Liver (tissue), 8 donors: ENCODE measurements at regions not wholly inside any gene's neighbourhood (a gene's known extent, or its start where the extent isn't known, plus 50 kb on each side); places are given as distances from the start of the nearest gene placed in this dataset.
"Not testable (repeated sequence)": the region's sequence is repeated elsewhere in the genome, so short reads cannot be mapped to it uniquely, and the experiment has no call there.

ENCODE experiments used
- DNase-seq: peaks from one replicate; pipeline ENCODE4 v3.0.0-alpha.2; 2017; ENCODE audit warnings: low spot score
- H3K27ac ChIP-seq, 2 donors: one replicate each; pipeline ENCODE4 v1.7.0; 2013; ENCODE audit warnings: inconsistent platforms in 2 of 2, low read length in 2 of 2, control low read depth in 1 of 2, low read depth in 1 of 2, mild to moderate bottlenecking in 1 of 2
- H3K27me3 ChIP-seq, 4 donors: one replicate each; pipeline versions ENCODE4 v1.6.1 to v1.7.0; 2013; ENCODE audit warnings: low read length in 3 of 4, inconsistent platforms in 1 of 4, mild to moderate bottlenecking in 1 of 4, moderate library complexity in 1 of 4; ENCODE audit not compliant: control insufficient read depth in 4 of 4, insufficient read depth in 4 of 4
- H3K36me3 ChIP-seq, 4 donors: one replicate each; pipeline versions ENCODE4 v1.6.1 to v1.7.0; 2013; ENCODE audit warnings: low read length in 3 of 4, mild to moderate bottlenecking in 3 of 4, low read depth in 1 of 4, moderate library complexity in 1 of 4; ENCODE audit not compliant: control insufficient read depth in 4 of 4, insufficient read depth in 3 of 4
- H3K4me1 ChIP-seq, 4 donors: one replicate each; pipeline versions ENCODE4 v1.6.1 to v1.7.0; 2013; ENCODE audit warnings: low read length in 3 of 4, mild to moderate bottlenecking in 3 of 4, moderate library complexity in 1 of 4; ENCODE audit not compliant: control insufficient read depth in 4 of 4, insufficient read depth in 4 of 4
- H3K4me3 ChIP-seq, 3 donors: one replicate each; pipeline versions ENCODE4 v1.6.1 to v1.7.0; 2013; ENCODE audit warnings: low read length in 3 of 3, control low read depth in 1 of 3, low read depth in 1 of 3, mild to moderate bottlenecking in 1 of 3
- H3K9ac ChIP-seq, 2 donors: one replicate each; pipeline ENCODE4 v1.7.0; 2013; ENCODE audit warnings: low read length in 2 of 2, mild to moderate bottlenecking in 2 of 2, moderate library complexity in 2 of 2, control low read depth in 1 of 2, low read depth in 1 of 2
- H3K9me3 ChIP-seq, 4 donors: one replicate each; pipeline versions ENCODE4 v1.6.1 to v1.7.0; 2013; ENCODE audit warnings: low read length in 3 of 4; ENCODE audit not compliant: control insufficient read depth in 4 of 4
- CTCF ChIP-seq: fragments of 150-350 bp; IDR thresholded peaks from 2 replicates; pipeline ENCODE4 v1.5.1; 2017; ENCODE audit warnings: improper control_type of control experiment, low read depth, low read length; ENCODE audit not compliant: missing input control
- EGR1 ChIP-seq, 2 donors: IDR thresholded peaks; 2 replicates each; pipeline ENCODE4 v1.6.1; 2016 to 2018; ENCODE audit warnings: antibody characterized with exemption in 2 of 2, low read depth in 2 of 2
- FOXA1 ChIP-seq: IDR thresholded peaks from 2 replicates; pipeline ENCODE4 v1.6.1; 2016; ENCODE audit warnings: antibody characterized with exemption
- FOXA2 ChIP-seq: IDR thresholded peaks from 2 replicates; pipeline ENCODE4 v1.6.1; 2016; ENCODE audit warnings: antibody characterized with exemption
- GABPA ChIP-seq, 2 donors: IDR thresholded peaks in 1 of 2; conservative IDR thresholded peaks in 1 of 2; 2 replicates each; pipeline ENCODE4 v1.6.1; 2016; ENCODE audit warnings: antibody characterized with exemption in 2 of 2, mild to moderate bottlenecking in 1 of 2, moderate library complexity in 1 of 2
- HNF4A ChIP-seq, 2 donors: conservative IDR thresholded peaks; 2 replicates each; pipeline ENCODE4 v1.6.1; 2016; ENCODE audit warnings: antibody characterized with exemption in 2 of 2, mild to moderate bottlenecking in 2 of 2
- HNF4G ChIP-seq: IDR thresholded peaks from 2 replicates; pipeline ENCODE4 v1.6.1; 2016; ENCODE audit warnings: antibody characterized with exemption
- JUND ChIP-seq, 2 donors: IDR thresholded peaks; 2 replicates each; pipeline ENCODE4 v1.6.1; 2016; ENCODE audit warnings: antibody characterized with exemption in 2 of 2
- NR2F2 ChIP-seq: IDR thresholded peaks from 2 replicates; pipeline ENCODE4 v1.6.1; 2016; ENCODE audit warnings: antibody characterized with exemption
- RAD21 ChIP-seq, 2 donors: IDR thresholded peaks; 2 replicates each; pipeline ENCODE4 v1.6.1; 2016; ENCODE audit warnings: antibody characterized with exemption in 2 of 2, mild to moderate bottlenecking in 2 of 2
- REST ChIP-seq: IDR thresholded peaks from 2 replicates; pipeline ENCODE4 v1.6.1; 2016; ENCODE audit warnings: antibody characterized with exemption, mild to moderate bottlenecking
- RXRA ChIP-seq, 2 donors: IDR thresholded peaks; 2 replicates each; pipeline ENCODE4 v1.6.1; 2017 to 2018; ENCODE audit warnings: antibody characterized with exemption in 2 of 2, mild to moderate bottlenecking in 1 of 2
- SP1 ChIP-seq: IDR thresholded peaks from 2 replicates; pipeline ENCODE4 v1.6.1; 2018; ENCODE audit warnings: antibody characterized with exemption, mild to moderate bottlenecking
- TAF1 ChIP-seq: conservative IDR thresholded peaks from 2 replicates; pipeline ENCODE4 v1.6.1; 2016; ENCODE audit warnings: antibody characterized with exemption, mild to moderate bottlenecking
- YY1 ChIP-seq: IDR thresholded peaks from 2 replicates; pipeline ENCODE4 v1.6.1; 2016; ENCODE audit warnings: antibody characterized with exemption, mild to moderate bottlenecking
- ZBTB33 ChIP-seq: IDR thresholded peaks from 2 replicates; pipeline ENCODE4 v1.6.1; 2016; ENCODE audit warnings: antibody characterized with exemption
- WGBS: extraction: QIAGEN DNeasy Blood & Tissue Kit; methylation state at CpG from one replicate; pipeline ENCODE4 v1.1.7; 2013; 5-methylcytosine and 5-hydroxymethylcytosine counted together
- TF ChIP-seq, protein P1 (sequence below): IDR thresholded peaks from 2 replicates; pipeline ENCODE4 v1.6.1; 2016; ENCODE audit warnings: antibody characterized with exemption
- TF ChIP-seq, protein P2 (sequence below): IDR thresholded peaks from 2 replicates; pipeline ENCODE4 v1.6.1; 2016; ENCODE audit warnings: antibody characterized with exemption
- donor health status: healthy.
- donor health status: healthy.
- donor health status: healthy.
- donor health status: healthy.
- donor health status: healthy.

DNA sequence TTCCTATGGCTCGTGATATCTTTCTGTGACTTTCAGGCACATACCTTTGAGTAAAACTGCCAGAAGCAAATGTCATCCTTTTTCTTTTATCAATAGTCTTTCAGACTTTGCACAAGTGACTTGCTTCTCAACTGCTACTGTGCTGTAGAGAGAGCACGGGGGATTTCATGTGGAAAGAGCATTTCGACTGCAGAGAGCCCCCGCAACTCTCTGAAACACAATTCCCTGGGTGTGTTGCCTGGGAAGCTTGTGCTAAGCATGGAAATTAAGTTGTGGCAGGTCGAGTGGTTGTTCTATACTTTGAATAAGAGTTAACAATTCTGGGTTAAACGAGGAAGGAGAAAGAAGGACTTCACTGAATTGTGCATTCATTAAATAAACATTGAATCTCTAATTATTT lies 659.1 kb downstream of the TDRD15 start:
- no peak overlapping the region for H3K27ac ChIP-seq
- no peaks in the 10 kb centered on the region for H3K36me3 ChIP-seq
- no peak overlapping the region for H3K9ac ChIP-seq
- H3K4me1 ChIP-seq, result no peaks in the 10 kb centered on the region
- H3K4me3 ChIP-seq, result no peak overlapping the region
- no peaks in the 10 kb centered on the region for H3K9me3 ChIP-seq
- DNase-seq, result no peak
- WGBS, result 75% methylated on average over 6 of the region's 6 CpGs
- TF ChIP-seq TAF1, result no peak
- no peak for TF ChIP-seq RAD21 (IDR thresholded peaks at IDR 0.05)
- no peak for TF ChIP-seq FOXA1
- TF ChIP-seq JUND (IDR thresholded peaks at IDR 0.05), result no peak
- TF ChIP-seq RXRA (IDR thresholded peaks at IDR 0.05), result no peak
- TF ChIP-seq NR2F2, result no peak
- TF ChIP-seq, protein P1, sequence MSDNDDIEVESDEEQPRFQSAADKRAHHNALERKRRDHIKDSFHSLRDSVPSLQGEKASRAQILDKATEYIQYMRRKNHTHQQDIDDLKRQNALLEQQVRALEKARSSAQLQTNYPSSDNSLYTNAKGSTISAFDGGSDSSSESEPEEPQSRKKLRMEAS, result no peak
- TF ChIP-seq YY1, result no peak
- no peak for TF ChIP-seq GABPA (IDR thresholded peaks at IDR 0.05 in 1 of 2, conservative IDR thresholded peaks at IDR 0.05 in 1 of 2)
- TF ChIP-seq FOXA2, result no peak
- no peak for TF ChIP-seq CTCF
- TF ChIP-seq, protein P2, sequence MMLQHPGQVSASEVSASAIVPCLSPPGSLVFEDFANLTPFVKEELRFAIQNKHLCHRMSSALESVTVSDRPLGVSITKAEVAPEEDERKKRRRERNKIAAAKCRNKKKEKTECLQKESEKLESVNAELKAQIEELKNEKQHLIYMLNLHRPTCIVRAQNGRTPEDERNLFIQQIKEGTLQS, result no peak
- no peak for TF ChIP-seq SP1
- TF ChIP-seq EGR1 (IDR thresholded peaks at IDR 0.05; ENCODE audit: low read depth in 2 of 2), result no peak
- TF ChIP-seq HNF4G, result no peak
- TF ChIP-seq REST, result no peak
- TF ChIP-seq HNF4A (conservative IDR thresholded peaks at IDR 0.05), result no peak
- no peak for TF ChIP-seq ZBTB33
- H3K27me3 ChIP-seq, result no peaks in the 10 kb centered on the region

DNA sequence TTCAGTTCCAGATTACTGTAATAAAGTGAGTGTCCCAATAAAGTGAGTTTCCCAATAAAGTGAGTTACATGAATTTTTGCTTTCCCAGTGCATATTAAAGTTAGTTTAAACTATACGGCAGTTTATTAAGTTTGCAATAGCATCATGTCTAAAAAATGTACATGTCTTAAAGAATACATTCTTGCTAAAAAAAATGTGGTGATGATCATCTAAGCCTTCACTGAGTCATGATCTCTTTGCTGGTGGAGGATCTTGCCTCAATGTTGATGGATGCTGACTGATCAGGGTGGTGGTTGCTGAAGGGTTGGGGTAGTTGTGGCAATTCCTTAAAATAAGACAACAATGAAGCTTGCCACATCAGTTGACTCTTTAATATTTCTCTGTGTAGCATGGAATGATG lies 664.2 kb downstream of the TDRD15 start:
- WGBS, result 89% methylated on average over 1 of the region's 1 CpG
- TF ChIP-seq RXRA (IDR thresholded peaks at IDR 0.05), result no peak

GRCh38 chr2:21790311-21790710 lies 666.5 kb downstream of the TDRD15 start:
- 71% methylated on average over 6 of the region's 6 CpGs for WGBS
- DNase-seq, H3K4me3 ChIP-seq, H3K36me3 ChIP-seq, H3K9ac ChIP-seq, H3K27ac ChIP-seq, H3K9me3 ChIP-seq, H3K4me1 ChIP-seq, H3K27me3 ChIP-seq: not testable (repeated sequence)

More for the DNA sequence above, 664.2 kb downstream of the TDRD15 start:
- Histone ChIP-seq H3K27me3 (no peaks in the 10 kb centered on the region), H3K9me3 (no peaks in the 10 kb centered on the region), H3K36me3 (no peaks in the 10 kb centered on the region), H3K4me1 (no peaks in the 10 kb centered on the region), H3K27ac (no peak overlapping the region), H3K4me3 (no peak overlapping the region), H3K9ac (no peak overlapping the region)
- no peak for DNase-seq
